HepG2 (cell line): ENCODE measurements at regions not wholly inside any gene's neighbourhood (a gene's known extent, or its start where the extent isn't known, plus 50 kb on each side); places are given as distances from the start of the nearest gene placed in this dataset.

Experiments used
- ATAC-seq: fragments of 200-7000 bp; cut with Tn5 transposase; 3 replicates; pipeline ENCODE4 v1.9.1; 2020; ENCODE audit warnings: mild to moderate bottlenecking, moderate library complexity
- BruUV-seq: library from RNA; stranded (reverse); fragments of 400-500 nt; replicated peaks from 2 replicates; lab custom pipeline; 2021; lab: Mats Ljungman, UMichigan
- CTCF ChIA-PET: fragments of 300-600 bp; formaldehyde crosslinking; extraction: SDS; loops from one replicate; lab custom pipeline; 2021; ENCODE audit warnings: low total read pairs, inconsistent platforms, low intra/inter-chr PET ratio; lab: Yijun Ruan, JAX
- POLR2A ChIA-PET: fragments of 350-600 bp; sonication (Branson Sonifier 250); formaldehyde crosslinking; loops from one replicate; lab custom pipeline; 2020; ENCODE audit warnings: antibody characterized with exemption, inconsistent platforms; lab: Yijun Ruan, JAX
- DNase-seq: peaks from one replicate; pipeline ENCODE4 v3.0.0-alpha.2; 2015; ENCODE audit warnings: low spot score
- FAIRE-seq: peaks from 3 replicates; lab custom pipeline; 2011; peaks lifted over from hg19 to GRCh38; lab: Jason Lieb, UNC
- H2AFZ ChIP-seq: one replicate; pipeline ENCODE4 v1.6.1; 2011; ENCODE audit warnings: low read length, inconsistent platforms
- H3K27ac ChIP-seq: fragments of 300-600 bp; 3 replicates; pipeline ENCODE4 v1.8.0; 2011; ENCODE audit warnings: mixed run types, mild to moderate bottlenecking, mixed read lengths, low read length, inconsistent platforms; ENCODE audit not compliant: insufficient read depth; ENCODE audit errors: extremely low read length
- H3K27me3 ChIP-seq, 2 experiments: fragments of 200-600 bp in 1 of 2; 2 replicates in 1 of 2; 3 replicates in 1 of 2; pipeline versions ENCODE4 v1.6.0 to v1.8.0; 2011; ENCODE audit warnings: low read length in 2 of 2, mild to moderate bottlenecking in 2 of 2, moderate library complexity in 2 of 2, inconsistent platforms in 1 of 2; ENCODE audit not compliant: insufficient read depth in 2 of 2, control insufficient read depth in 1 of 2
- H3K36me3 ChIP-seq, 2 experiments: fragments of 200-600 bp in 1 of 2; replicated peaks in 1 of 2; 2 replicates in 1 of 2; 3 replicates in 1 of 2; pipeline versions ENCODE4 v1.5.1 to v1.8.0; 2011; ENCODE audit warnings: low read length in 2 of 2, inconsistent platforms in 1 of 2; ENCODE audit not compliant: insufficient read depth in 2 of 2, control insufficient read depth in 1 of 2
- H3K4me1 ChIP-seq: 2 replicates; pipeline ENCODE4 v1.5.1; 2012; ENCODE audit warnings: low read length, inconsistent platforms; ENCODE audit not compliant: insufficient read depth
- H3K4me2 ChIP-seq: 2 replicates; pipeline ENCODE4 v1.6.0; 2011; ENCODE audit warnings: low read depth, low read length, inconsistent platforms
- H3K4me3 ChIP-seq, 3 experiments: fragments of 200-600 bp in 1 of 3; sonication (generic), shearing (Covaris generic) in 1 of 3; replicated peaks in 1 of 3; 2 replicates each; pipeline ENCODE4 v1.5.1; 2011 to 2016; ENCODE audit warnings: low read length in 3 of 3, inconsistent platforms in 2 of 3, low read depth in 2 of 3, mild to moderate bottlenecking in 2 of 3, control low read depth in 1 of 3, mixed read lengths in 1 of 3; ENCODE audit not compliant: insufficient read depth in 1 of 3
- H3K79me2 ChIP-seq: one replicate; pipeline ENCODE4 v1.6.1; 2011; ENCODE audit warnings: low read length, inconsistent platforms; ENCODE audit not compliant: insufficient read depth
- H3K9ac ChIP-seq: 2 replicates; pipeline ENCODE4 v1.6.0; 2011; ENCODE audit warnings: mild to moderate bottlenecking, low read depth, low read length, inconsistent platforms; ENCODE audit not compliant: insufficient read depth
- H3K9me3 ChIP-seq: 2 replicates; pipeline ENCODE4 v1.5.1; 2012; ENCODE audit warnings: mild to moderate bottlenecking, low read length
- H4K20me1 ChIP-seq: 2 replicates; pipeline ENCODE4 v1.6.0; 2011; ENCODE audit warnings: inconsistent platforms, mild to moderate bottlenecking, low read length, moderate library complexity; ENCODE audit not compliant: insufficient read depth
- CEBPG ChIP-seq: IDR thresholded peaks from 2 replicates; pipeline ENCODE4 v1.6.1; 2016
- HIC2 ChIP-seq: sonication (generic); formaldehyde crosslinking; IDR thresholded peaks from 2 replicates; pipeline ENCODE4 v1.9.0; 2022; ENCODE audit warnings: low read depth, missing genetic modification reagents
- MATR3 ChIP-seq: sonication (generic); formaldehyde crosslinking; IDR thresholded peaks from 2 replicates; pipeline ENCODE4 v1.4.0; 2020; ENCODE audit warnings: missing genetic modification reagents
- RXRA ChIP-seq: sonication (generic); formaldehyde crosslinking; IDR thresholded peaks from 2 replicates; pipeline ENCODE4 v1.5.1; 2020; ENCODE audit warnings: missing genetic modification reagents
- THRA ChIP-seq: sonication (generic); formaldehyde crosslinking; IDR thresholded peaks from 2 replicates; pipeline ENCODE4 v1.4.0; 2020; ENCODE audit warnings: missing genetic modification reagents, borderline replicate concordance
- TOPORS ChIP-seq: sonication (generic); formaldehyde crosslinking; IDR thresholded peaks from 2 replicates; pipeline ENCODE4 v1.8.0; 2023; ENCODE audit warnings: mild to moderate bottlenecking, missing genetic modification reagents
- TRAFD1 ChIP-seq: sonication (generic); formaldehyde crosslinking; IDR thresholded peaks from 2 replicates; pipeline ENCODE4 v1.5.1; 2020; ENCODE audit warnings: missing genetic modification reagents, mild to moderate bottlenecking, borderline replicate concordance
- TRIM24 ChIP-seq: sonication (generic); formaldehyde crosslinking; IDR thresholded peaks from 2 replicates; pipeline ENCODE4 v1.8.0; 2022; ENCODE audit warnings: mild to moderate bottlenecking, missing genetic modification reagents
- ZNF136 ChIP-seq: sonication (generic); formaldehyde crosslinking; IDR thresholded peaks from 2 replicates; pipeline ENCODE4 v1.8.1; 2022; ENCODE audit warnings: low read depth, mild to moderate bottlenecking, moderate library complexity, missing genetic modification reagents
- ZNF781 ChIP-seq: sonication (generic); formaldehyde crosslinking; IDR thresholded peaks from 2 replicates; pipeline ENCODE4 v1.5.1; 2020; ENCODE audit warnings: borderline replicate concordance, mild to moderate bottlenecking, missing genetic modification reagents; ENCODE audit errors: not compliant biosample characterization
- WGBS: methylation state at CpG from one replicate; pipeline ENCODE4 v1.1.6; 2017; ENCODE audit warnings: low lambda C conversion rate; 5-methylcytosine and 5-hydroxymethylcytosine counted together
- in situ Hi-C: cut with HindIII; loops from 2 replicates; pipeline ENCODE4 v1.10.0; 2017; ENCODE audit warnings: low pct_unique_long_range_greater_than_20kb; ENCODE audit not compliant: extremely low pct_ligation_motif_present
- intact Hi-C: fragments of 100-400 bp; cut with micrococcal nuclease; formaldehyde crosslinking; loops from one replicate; pipeline ENCODE4 v1.10.0; 2022; ENCODE audit not compliant: unreplicated experiment
- TF ChIP-seq, protein P1 (sequence below): IDR thresholded peaks from 2 replicates; pipeline ENCODE4 v1.6.1; 2016
- TF ChIP-seq, protein P2 (sequence below): sonication (generic); formaldehyde crosslinking; IDR thresholded peaks from 2 replicates; pipeline ENCODE4 v1.4.0; 2020; ENCODE audit warnings: mild to moderate bottlenecking, missing genetic modification reagents
- TF ChIP-seq, protein P3 (sequence below): sonication (generic); formaldehyde crosslinking; IDR thresholded peaks from 2 replicates; pipeline ENCODE4 v1.4.0; 2020; ENCODE audit warnings: missing genetic modification reagents, mild to moderate bottlenecking, borderline replicate concordance

DNA sequence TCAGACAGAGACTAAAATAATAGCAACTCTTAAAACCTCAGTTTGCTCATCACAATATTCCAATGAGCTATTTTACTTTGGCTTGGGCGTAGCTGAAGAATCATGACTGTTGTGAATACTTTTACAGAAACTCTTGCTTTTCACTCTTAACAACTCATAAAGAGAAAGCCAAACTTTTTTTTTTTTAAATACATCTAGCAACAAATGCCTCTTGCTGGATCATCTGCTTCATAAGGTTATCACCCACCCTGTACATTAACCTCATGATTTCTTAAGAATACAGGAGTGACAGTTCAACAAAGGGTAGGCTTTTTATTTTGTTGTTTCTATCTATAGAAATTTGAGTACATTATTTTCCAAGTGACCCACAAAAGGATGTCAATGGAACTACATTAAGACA is 307.4 kb upstream of the DDHD1 start (continued):
- TF ChIP-seq TRAFD1 (CRISPR knock-in tag) (no peak), ZNF136 (CRISPR knock-in tag) (no peak)
- TF ChIP-seq, protein P1, sequence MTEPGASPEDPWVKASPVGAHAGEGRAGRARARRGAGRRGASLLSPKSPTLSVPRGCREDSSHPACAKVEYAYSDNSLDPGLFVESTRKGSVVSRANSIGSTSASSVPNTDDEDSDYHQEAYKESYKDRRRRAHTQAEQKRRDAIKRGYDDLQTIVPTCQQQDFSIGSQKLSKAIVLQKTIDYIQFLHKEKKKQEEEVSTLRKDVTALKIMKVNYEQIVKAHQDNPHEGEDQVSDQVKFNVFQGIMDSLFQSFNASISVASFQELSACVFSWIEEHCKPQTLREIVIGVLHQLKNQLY (CRISPR knock-in tag), result no peak

DNA sequence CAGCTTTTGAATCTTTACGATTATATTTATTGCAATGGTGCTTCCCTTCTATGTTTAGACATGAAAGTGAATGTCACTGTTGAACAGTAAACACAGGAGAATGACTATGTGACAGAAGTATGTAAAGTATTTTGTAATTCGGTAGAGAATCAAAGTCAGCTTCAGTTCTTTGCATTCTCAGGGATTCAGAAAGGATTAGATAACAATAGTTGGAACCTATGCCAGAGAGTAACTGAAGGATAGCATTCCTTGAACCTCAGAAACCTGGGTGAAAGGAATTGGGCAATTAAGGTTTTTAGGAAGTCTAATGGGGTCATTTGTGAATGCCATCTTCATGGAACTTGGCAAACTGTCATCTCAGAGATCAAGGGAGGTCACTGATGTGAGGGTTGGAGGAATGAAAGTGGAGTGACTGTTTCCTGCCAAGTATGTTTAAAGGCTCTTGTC is 305.3 kb upstream of the DDHD1 start:
- Histone ChIP-seq H4K20me1 (no peaks in the 10 kb centered on the region), H3K4me3 (no peak overlapping the region), H3K4me1 (peaks cover 44% of the 10 kb centered on the region), H3K36me3 (no peaks in the 10 kb centered on the region), H3K9me3 (no peaks in the 10 kb centered on the region), H3K9ac (no peak overlapping the region), H3K27me3 (no peaks in the 10 kb centered on the region), H3K27ac (peak overlapping the region; percentile 61), H2AFZ (no peak overlapping the region), H3K4me2 (no peak overlapping the region), H3K79me2 (no peaks in the 10 kb centered on the region)
- ChIA-PET CTCF (no interaction called here), POLR2A (interaction anchor here (1.5 kb wide), 1 partner anchor 155 kb away, joined by 4 read pairs; no protein-coding TSS in a partner anchor)
- ATAC-seq, result peak; percentile 96
- FAIRE-seq, result peak; percentile 81
- 0% methylated on average over 2 of the region's 2 CpGs for WGBS
- intact Hi-C loops, result no loop called here
- DNase-seq, result peak; percentile 96
- no TSS peak for BruUV-seq
- in situ Hi-C loops, result no loop called here
- TF ChIP-seq CEBPG (CRISPR knock-in tag) (peak; percentile 74), THRA (CRISPR knock-in tag) (peak; percentile 92), TRIM24 (CRISPR knock-in tag) (no peak), RXRA (CRISPR knock-in tag) (peak; percentile 71; the same call in 1 of the 2 replicates), HIC2 (peak; percentile 36; the same call in 1 of the 2 replicates), ZNF781 (no peak), MATR3 (CRISPR knock-in tag) (no peak), TOPORS (CRISPR knock-in tag) (no peak)
- TF ChIP-seq, protein P2, sequence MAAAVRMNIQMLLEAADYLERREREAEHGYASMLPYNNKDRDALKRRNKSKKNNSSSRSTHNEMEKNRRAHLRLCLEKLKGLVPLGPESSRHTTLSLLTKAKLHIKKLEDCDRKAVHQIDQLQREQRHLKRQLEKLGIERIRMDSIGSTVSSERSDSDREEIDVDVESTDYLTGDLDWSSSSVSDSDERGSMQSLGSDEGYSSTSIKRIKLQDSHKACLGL, result no peak
- TF ChIP-seq, protein P3, sequence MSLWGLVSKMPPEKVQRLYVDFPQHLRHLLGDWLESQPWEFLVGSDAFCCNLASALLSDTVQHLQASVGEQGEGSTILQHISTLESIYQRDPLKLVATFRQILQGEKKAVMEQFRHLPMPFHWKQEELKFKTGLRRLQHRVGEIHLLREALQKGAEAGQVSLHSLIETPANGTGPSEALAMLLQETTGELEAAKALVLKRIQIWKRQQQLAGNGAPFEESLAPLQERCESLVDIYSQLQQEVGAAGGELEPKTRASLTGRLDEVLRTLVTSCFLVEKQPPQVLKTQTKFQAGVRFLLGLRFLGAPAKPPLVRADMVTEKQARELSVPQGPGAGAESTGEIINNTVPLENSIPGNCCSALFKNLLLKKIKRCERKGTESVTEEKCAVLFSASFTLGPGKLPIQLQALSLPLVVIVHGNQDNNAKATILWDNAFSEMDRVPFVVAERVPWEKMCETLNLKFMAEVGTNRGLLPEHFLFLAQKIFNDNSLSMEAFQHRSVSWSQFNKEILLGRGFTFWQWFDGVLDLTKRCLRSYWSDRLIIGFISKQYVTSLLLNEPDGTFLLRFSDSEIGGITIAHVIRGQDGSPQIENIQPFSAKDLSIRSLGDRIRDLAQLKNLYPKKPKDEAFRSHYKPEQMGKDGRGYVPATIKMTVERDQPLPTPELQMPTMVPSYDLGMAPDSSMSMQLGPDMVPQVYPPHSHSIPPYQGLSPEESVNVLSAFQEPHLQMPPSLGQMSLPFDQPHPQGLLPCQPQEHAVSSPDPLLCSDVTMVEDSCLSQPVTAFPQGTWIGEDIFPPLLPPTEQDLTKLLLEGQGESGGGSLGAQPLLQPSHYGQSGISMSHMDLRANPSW, result no peak
